ENCODE measurements at regions not wholly inside any gene's neighbourhood (a gene's known extent, or its start where the extent isn't known, plus 50 kb on each side); places are given as distances from the start of the nearest gene placed in this dataset.
"Not testable (repeated sequence)": the region's sequence is repeated elsewhere in the genome, so short reads cannot be mapped to it uniquely, and the experiment has no call there.

- TF ChIP-seq ZNF843 (tag by site-specific recombination; IDR thresholded peaks at IDR 0.05) = no peak
- TF ChIP-seq KLF10 (tag by site-specific recombination; IDR thresholded peaks at IDR 0.05) = no peak
Observed at GRCh38 chr5:67875601-67876000, 340.0 kb upstream of the PIK3R1 start (continued).

- ChIA-PET POLR2A (no interaction called here), CTCF (no interaction called here)
- TF ChIP-seq ZNF510 (tag by site-specific recombination; IDR thresholded peaks at IDR 0.05; ENCODE audit: insufficient replicate concordance) = no peak
- H3K4me1 ChIP-seq (ENCODE audit: control insufficient read depth, insufficient read depth, low read length) = no peaks in the 10 kb centered on the region
- H3K27ac ChIP-seq (ENCODE audit: extremely low read depth, low read depth, low read length) = no peak overlapping the region
- H3K36me3 ChIP-seq (ENCODE audit: control insufficient read depth in 2 of 2, insufficient read depth in 1 of 2, low read length in 2 of 2) = no peaks in the 10 kb centered on the region
- no peak overlapping the region for H3K4me3 ChIP-seq (ENCODE audit: low read depth, low read length)
- H3K9me3 ChIP-seq (ENCODE audit: control insufficient read depth, insufficient read depth, low read depth, low read length) = no peaks in the 10 kb centered on the region
Observed at GRCh38 chr5:67873935-67874334, 341.6 kb upstream of the PIK3R1 start.

GRCh38 chr5:67870662-67871061 lies 344.9 kb upstream of the PIK3R1 start:
- H3K9me3 ChIP-seq (ENCODE audit: control insufficient read depth, insufficient read depth, low read depth, low read length) = no peaks in the 10 kb centered on the region
- POLR2A ChIA-PET = no interaction called here

GRCh38 chr5:67864335-67864734 lies 351.2 kb upstream of the PIK3R1 start:
- H3K36me3 ChIP-seq (ENCODE audit: control insufficient read depth in 2 of 2, insufficient read depth in 1 of 2, low read length in 2 of 2); H3K9me3 ChIP-seq (ENCODE audit: control insufficient read depth, insufficient read depth, low read depth, low read length); POLR2A ChIA-PET; H3K4me3 ChIP-seq (ENCODE audit: low read depth, low read length); H3K4me1 ChIP-seq (ENCODE audit: control insufficient read depth, insufficient read depth, low read length); CTCF ChIA-PET; H3K27ac ChIP-seq (ENCODE audit: extremely low read depth, low read depth, low read length): not testable (repeated sequence)
- TF ChIP-seq BCL6B (tag by site-specific recombination; IDR thresholded peaks at IDR 0.05) (peak; percentile 57; the same call in 1 of the 2 replicates), FEZF1 (tag by site-specific recombination; IDR thresholded peaks at IDR 0.05) (peak; percentile 59), WT1 (tag by site-specific recombination; IDR thresholded peaks at IDR 0.05) (peak; percentile 35; the same call in 1 of the 2 replicates), PRDM6 (tag by site-specific recombination; IDR thresholded peaks at IDR 0.05) (peak; percentile 53; the same call in 1 of the 2 replicates), OVOL3 (tag by site-specific recombination; IDR thresholded peaks at IDR 0.05) (peak; percentile 9; the same call in 1 of the 2 replicates)

More at GRCh38 chr5:67870662-67871061, 344.9 kb upstream of the PIK3R1 start:
- no peak for TF ChIP-seq ZFP69B (tag by site-specific recombination; IDR thresholded peaks at IDR 0.05)
- no peak for TF ChIP-seq ZNF707 (tag by site-specific recombination; IDR thresholded peaks at IDR 0.05)
- TF ChIP-seq ZNF48 (tag by site-specific recombination; IDR thresholded peaks at IDR 0.05) = no peak
- no peak for TF ChIP-seq HOXA7 (CRISPR knock-in tag; IDR thresholded peaks at IDR 0.05; ENCODE audit: borderline replicate concordance)
- no peak for TF ChIP-seq ZNF366 (tag by site-specific recombination; conservative IDR thresholded peaks at IDR 0.05)
- TF ChIP-seq ZNF433 (tag by site-specific recombination; IDR thresholded peaks at IDR 0.05; ENCODE audit: low read depth) = no peak
- no peak for TF ChIP-seq ZNF16 (tag by site-specific recombination; IDR thresholded peaks at IDR 0.05; ENCODE audit: low read depth)
- TF ChIP-seq KLF8 (tag by site-specific recombination; IDR thresholded peaks at IDR 0.05) = no peak
- Histone ChIP-seq H3K27ac (ENCODE audit: extremely low read depth, low read depth, low read length) (no peak overlapping the region), H3K4me1 (ENCODE audit: control insufficient read depth, insufficient read depth, low read length) (no peaks in the 10 kb centered on the region), H3K4me3 (ENCODE audit: low read depth, low read length) (no peak overlapping the region), H3K36me3 (ENCODE audit: control insufficient read depth in 2 of 2, insufficient read depth in 1 of 2, low read length in 2 of 2) (no peaks in the 10 kb centered on the region)
- CTCF ChIA-PET = interaction anchor here (0.6 kb wide), 1 partner anchor 28 kb away, joined by 5 read pairs; no protein-coding TSS in a partner anchor

Measured in HEK293 (cell line).